ENCODE measurements at regions not wholly inside any gene's neighbourhood (a gene's known extent, or its start where the extent isn't known, plus 50 kb on each side); places are given as distances from the start of the nearest gene placed in this dataset.

GRCh38 chr9:14961372-14962068, 51.3 kb upstream of the FREM1 start:
- no peak overlapping the region for H3K9ac ChIP-seq (ENCODE audit: low read depth, low read length)
- H3K27ac ChIP-seq (ENCODE audit: low read depth, low read length): no peak overlapping the region
- no peaks in the 10 kb centered on the region for H3K9me3 ChIP-seq (ENCODE audit: control insufficient read depth, insufficient read depth, low read length)
- no peaks in the 10 kb centered on the region for H3K27me3 ChIP-seq (ENCODE audit: control insufficient read depth, insufficient read depth, low read length)
- no peaks in the 10 kb centered on the region for H3K36me3 ChIP-seq (ENCODE audit: control insufficient read depth, insufficient read depth, low read length)
- no peak overlapping the region for H3K4me3 ChIP-seq (ENCODE audit: low read depth, low read length)
- H3K4me1 ChIP-seq (ENCODE audit: control insufficient read depth, insufficient read depth, low read length): no peaks in the 10 kb centered on the region

DNA sequence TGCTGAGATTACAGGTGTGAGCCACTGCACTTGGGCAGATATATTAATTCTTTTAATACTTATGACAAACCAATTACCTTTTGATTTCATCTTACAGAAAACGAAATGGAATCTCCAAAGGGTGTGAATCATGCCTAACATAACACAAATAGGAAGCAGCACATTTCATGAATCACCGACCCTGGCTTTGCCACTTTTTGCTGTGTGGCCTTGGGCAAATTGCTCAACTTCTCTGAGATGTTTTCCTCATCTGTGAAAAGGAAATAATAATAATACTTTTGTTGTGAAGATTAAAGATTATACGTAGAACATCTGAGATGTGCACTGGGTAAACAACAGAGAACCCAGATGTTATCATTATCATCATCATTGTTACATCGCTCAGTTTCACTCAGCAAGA, 50.7 kb upstream of the FREM1 start:
- Histone ChIP-seq H3K27ac (ENCODE audit: low read depth, low read length) (no peak overlapping the region), H3K4me1 (ENCODE audit: control insufficient read depth, insufficient read depth, low read length) (no peaks in the 10 kb centered on the region), H3K36me3 (ENCODE audit: control insufficient read depth, insufficient read depth, low read length) (no peaks in the 10 kb centered on the region), H3K4me3 (ENCODE audit: low read depth, low read length) (no peak overlapping the region), H3K9me3 (ENCODE audit: control insufficient read depth, insufficient read depth, low read length) (no peaks in the 10 kb centered on the region), H3K27me3 (ENCODE audit: control insufficient read depth, insufficient read depth, low read length) (no peaks in the 10 kb centered on the region), H3K9ac (ENCODE audit: low read depth, low read length) (no peak overlapping the region)
